ENCODE measurements at regions not wholly inside any gene's neighbourhood (a gene's known extent, or its start where the extent isn't known, plus 50 kb on each side); places are given as distances from the start of the nearest gene placed in this dataset.
"Not testable (repeated sequence)": the region's sequence is repeated elsewhere in the genome, so short reads cannot be mapped to it uniquely, and the experiment has no call there.

GRCh38 chr2:65622499-65622898 is 190.1 kb upstream of the SPRED2 start:
- DNase-seq, result no peak

- DNase-seq, result no peak
These were observed 188.1 kb upstream of the SPRED2 start for GRCh38 chr2:65620524-65620923.

DNA sequence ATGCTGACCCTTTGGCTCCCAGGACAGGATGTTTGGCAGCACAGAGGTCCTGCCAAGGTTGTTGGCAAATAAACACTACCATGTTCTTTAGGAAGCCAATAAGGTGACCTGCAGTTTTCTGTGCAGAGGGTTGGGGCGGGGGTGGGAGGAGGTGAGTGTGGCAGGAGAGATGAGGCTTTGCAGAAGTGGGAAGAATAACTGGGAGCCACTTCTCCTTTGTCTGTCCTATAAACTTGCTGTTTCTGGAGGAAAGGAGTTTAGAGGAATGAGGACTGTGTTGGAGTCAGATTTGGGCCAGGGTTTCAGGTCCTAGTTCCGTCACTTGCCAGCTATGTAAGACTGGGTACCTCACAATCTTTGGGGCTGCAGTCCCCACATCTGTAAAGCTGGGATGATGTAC is 187.6 kb upstream of the SPRED2 start:
- DNase-seq, result no peak

GRCh38 chr2:65615602-65616001 is 183.2 kb upstream of the SPRED2 start:
- no peak for DNase-seq

DNA sequence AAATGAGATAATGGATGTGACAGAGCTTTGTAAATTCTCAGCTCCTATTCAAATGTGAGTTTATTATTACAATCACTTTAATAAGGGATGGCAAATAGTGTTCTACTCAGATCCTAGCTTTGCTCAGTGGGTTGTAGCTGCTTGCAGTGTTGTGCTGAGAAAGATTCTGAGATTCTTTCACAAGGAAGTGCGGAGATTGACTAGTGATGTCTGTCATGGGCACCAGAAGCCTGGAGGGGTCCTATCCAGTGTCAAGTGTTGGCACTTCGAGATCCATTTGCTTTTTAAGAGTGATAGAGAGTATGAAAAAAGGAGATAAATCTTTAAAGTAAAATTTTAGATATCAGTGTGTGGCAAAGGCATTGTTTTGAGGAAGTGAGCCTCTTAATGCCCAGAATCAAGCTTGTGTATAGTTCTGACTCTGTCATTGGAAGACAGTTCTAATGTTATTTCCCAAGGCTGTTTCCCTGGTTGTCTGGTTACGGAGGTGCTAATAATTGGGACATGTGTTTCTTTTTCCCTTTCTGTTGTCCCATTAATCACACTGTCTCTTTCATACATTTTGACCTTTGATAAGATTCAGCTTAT is 181.7 kb upstream of the SPRED2 start:
- DNase-seq, result no peak

DNA sequence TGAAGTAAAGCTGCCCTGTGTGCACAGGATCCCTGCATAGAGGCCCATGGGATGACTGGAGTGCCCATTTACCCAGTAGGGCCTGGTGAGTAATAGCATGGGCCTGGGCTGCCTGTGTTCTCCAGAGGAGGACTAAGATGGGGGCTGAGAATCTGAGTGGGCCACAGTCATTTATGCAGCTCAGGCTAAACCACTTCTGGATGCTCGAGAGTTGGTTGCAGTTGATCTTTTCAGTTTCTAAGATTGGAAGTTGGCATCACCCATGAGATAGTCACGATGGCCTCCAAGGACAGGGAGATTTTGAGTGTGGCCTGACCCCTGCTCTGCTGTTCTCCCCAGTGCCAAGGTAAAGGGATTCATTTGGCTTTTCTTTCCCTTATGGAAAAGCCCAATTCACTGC is 179.1 kb upstream of the SPRED2 start:
- no peak for DNase-seq

- DNase-seq, result no peak
These were observed 176.5 kb upstream of the SPRED2 start for GRCh38 chr2:65608916-65609315.

GRCh38 chr2:65608466-65608865 is 176.1 kb upstream of the SPRED2 start:
- no peak for DNase-seq

- DNase-seq, result no peak
These were observed 175.4 kb upstream of the SPRED2 start for GRCh38 chr2:65607662-65608305.

- DNase-seq, result no peak
These were observed 173.3 kb upstream of the SPRED2 start for GRCh38 chr2:65605743-65606058.

GRCh38 chr2:65605058-65605742 is 172.8 kb upstream of the SPRED2 start:
- DNase-seq, result no peak

- no peak for DNase-seq
These were observed 171.8 kb upstream of the SPRED2 start for GRCh38 chr2:65604246-65604645.

GRCh38 chr2:65602603-65603235 is 170.3 kb upstream of the SPRED2 start:
- DNase-seq, result no peak

GRCh38 chr2:65600871-65601270 is 168.5 kb upstream of the SPRED2 start:
- not testable (repeated sequence) for DNase-seq

DNA sequence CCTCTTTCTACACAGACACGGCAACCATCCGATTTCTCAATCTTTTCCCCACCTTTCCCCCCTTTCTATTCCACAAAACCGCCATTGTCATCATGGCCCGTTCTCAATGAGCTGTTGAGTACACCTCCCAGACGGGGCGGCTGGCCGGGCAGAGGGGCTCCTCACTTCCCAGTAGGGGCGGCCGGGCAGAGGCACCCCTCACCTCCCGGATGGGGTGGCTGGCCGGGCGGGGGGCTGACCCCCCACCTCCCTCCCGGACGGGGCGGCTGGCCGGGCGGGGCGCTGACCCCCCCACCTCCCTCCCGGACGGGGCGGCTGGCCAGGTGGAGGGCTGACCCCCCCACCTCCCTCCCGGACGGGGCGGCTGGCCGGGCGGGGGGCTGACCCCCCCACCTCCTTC is 168.0 kb upstream of the SPRED2 start:
- DNase-seq, result not testable (repeated sequence)

DNA sequence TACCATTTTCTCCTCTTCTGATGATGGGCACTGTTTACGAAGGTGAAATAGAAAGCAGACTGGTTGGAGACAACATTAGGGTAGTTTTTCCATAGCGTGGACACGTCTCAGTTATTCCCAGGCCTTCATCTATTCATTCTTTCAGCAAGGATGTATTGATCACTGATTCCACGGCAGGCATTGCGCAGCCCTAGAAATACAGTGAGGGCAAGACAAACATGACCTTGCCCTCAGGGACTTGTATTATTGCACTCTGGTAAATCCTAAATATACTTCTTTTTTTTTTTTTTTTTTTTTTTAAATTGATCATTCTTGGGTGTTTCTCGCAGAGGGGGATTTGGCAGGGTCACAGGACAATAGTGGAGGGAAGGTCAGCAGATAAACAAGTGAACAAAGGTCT is 167.3 kb upstream of the SPRED2 start:
- no peak for DNase-seq

GRCh38 chr2:65598996-65599395 is 166.6 kb upstream of the SPRED2 start:
- no peak for DNase-seq

- no peak for DNase-seq
These were observed 165.9 kb upstream of the SPRED2 start for GRCh38 chr2:65598264-65598663.

- no peak for DNase-seq
These were observed 163.2 kb upstream of the SPRED2 start for GRCh38 chr2:65595630-65596029.

- DNase-seq, result no peak
These were observed 161.8 kb upstream of the SPRED2 start for GRCh38 chr2:65594150-65594549.

GRCh38 chr2:65589667-65590066 is 157.3 kb upstream of the SPRED2 start:
- no peak for DNase-seq

GRCh38 chr2:65587779-65588178 is 155.4 kb upstream of the SPRED2 start:
- no peak for DNase-seq

DNA sequence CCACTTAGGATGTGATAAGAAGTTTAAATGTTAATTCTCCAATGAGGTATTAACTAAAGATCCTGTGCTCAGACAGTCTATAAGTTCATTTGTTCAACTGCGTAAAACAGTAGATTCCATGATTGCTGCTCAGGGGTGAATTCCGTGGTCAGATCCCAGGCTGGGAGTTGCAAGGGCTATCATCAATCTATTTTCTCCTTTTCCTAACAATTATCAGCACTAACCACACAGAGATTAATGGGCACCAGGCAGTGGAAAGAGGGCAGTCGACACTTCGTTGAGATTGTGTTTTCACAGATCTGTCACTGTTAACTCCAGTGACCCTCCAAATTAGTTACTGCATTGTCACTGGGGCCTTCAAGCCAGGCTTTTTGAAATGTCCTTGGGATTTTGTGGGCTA is 154.1 kb upstream of the SPRED2 start:
- DNase-seq, result no peak

DNA sequence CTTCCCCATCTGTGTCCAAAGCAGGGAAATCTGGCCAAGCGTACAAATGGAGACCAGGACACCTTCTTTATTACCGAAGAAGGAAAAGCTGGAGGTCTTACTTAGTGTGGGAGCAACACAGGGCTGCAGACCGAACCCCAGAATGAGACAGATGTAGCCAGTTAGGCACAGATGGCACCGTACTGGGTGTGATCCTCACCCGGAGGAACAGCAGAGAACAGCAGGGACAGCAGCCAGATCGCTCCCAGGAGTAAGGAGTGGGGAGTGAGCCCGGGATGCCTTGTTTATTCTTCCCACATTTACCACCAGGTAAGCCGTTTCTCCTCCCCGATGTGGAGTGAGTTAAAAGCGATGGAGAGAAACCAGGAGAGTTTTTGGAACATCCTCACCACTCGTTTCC is 150.7 kb upstream of the SPRED2 start:
- no peak for DNase-seq
